Loucy (cell line): ENCODE measurements at regions not wholly inside any gene's neighbourhood (a gene's known extent, or its start where the extent isn't known, plus 50 kb on each side); places are given as distances from the start of the nearest gene placed in this dataset.

Experiments used
- H2AFZ ChIP-seq: fragments of 200-600 bp; sonication (generic); 2 replicates; pipeline ENCODE4 v1.6.0; 2016; ENCODE audit warnings: antibody characterized with exemption, mild to moderate bottlenecking, low read length, moderate library complexity
- H3F3A ChIP-seq: fragments of 200-600 bp; 2 replicates; pipeline ENCODE4 v1.6.0; 2016; ENCODE audit warnings: antibody characterized with exemption, low read depth, mild to moderate bottlenecking
- H3K27me3 ChIP-seq: fragments of 200-600 bp; sonication (generic); 2 replicates; pipeline ENCODE4 v1.6.1; 2014; ENCODE audit warnings: low read length, mild to moderate bottlenecking; ENCODE audit not compliant: insufficient read depth, poor library complexity, severe bottlenecking
- H3K36me3 ChIP-seq: fragments of 200-600 bp; sonication (generic); 2 replicates; pipeline ENCODE4 v1.6.1; 2016; ENCODE audit warnings: low read length; ENCODE audit not compliant: insufficient read depth
- H3K4me1 ChIP-seq: fragments of 200-600 bp; sonication (generic); 2 replicates; pipeline ENCODE4 v1.5.1; 2014; ENCODE audit warnings: low read length, mild to moderate bottlenecking; ENCODE audit not compliant: insufficient read depth, poor library complexity, severe bottlenecking
- H3K4me2 ChIP-seq: fragments of 200-600 bp; sonication (generic); 2 replicates; pipeline ENCODE4 v1.6.0; 2014; ENCODE audit warnings: antibody characterized with exemption, low read length, low read depth, mild to moderate bottlenecking; ENCODE audit not compliant: poor library complexity, severe bottlenecking
- H3K4me3 ChIP-seq: fragments of 200-600 bp; sonication (generic); 2 replicates; pipeline ENCODE4 v1.5.1; 2014; ENCODE audit warnings: low read length, mild to moderate bottlenecking, mixed read lengths; ENCODE audit not compliant: poor library complexity, severe bottlenecking
- H3K79me2 ChIP-seq: fragments of 200-600 bp; sonication (generic); 2 replicates; pipeline ENCODE4 v1.6.1; 2014; ENCODE audit warnings: low read length; ENCODE audit not compliant: insufficient read depth
- H3K9ac ChIP-seq: fragments of 200-600 bp; sonication (generic); 2 replicates; pipeline ENCODE4 v1.6.0; 2014; ENCODE audit warnings: mild to moderate bottlenecking, low read depth, low read length, moderate library complexity; ENCODE audit not compliant: poor library complexity, severe bottlenecking
- H3K9me2 ChIP-seq: fragments of 200-600 bp; sonication (generic); replicated peaks from 2 replicates; pipeline ENCODE4 v1.6.1; 2016; ENCODE audit warnings: low read depth, low read length, mixed read lengths
- H3K9me3 ChIP-seq: fragments of 200-600 bp; sonication (generic); 2 replicates; pipeline ENCODE4 v1.6.1; 2014; ENCODE audit warnings: mild to moderate bottlenecking, antibody characterized with exemption, low read length, low read depth; ENCODE audit not compliant: insufficient read depth
- H4K20me1 ChIP-seq: fragments of 200-600 bp; sonication (generic); 2 replicates; pipeline ENCODE4 v1.6.0; 2014; ENCODE audit warnings: antibody characterized with exemption, low read length, mild to moderate bottlenecking; ENCODE audit not compliant: insufficient read depth, poor library complexity, severe bottlenecking
- CTCF ChIP-seq: fragments of 200-600 bp; sonication (generic); conservative IDR thresholded peaks from 2 replicates; pipeline ENCODE4 v1.5.1; 2014; ENCODE audit warnings: mild to moderate bottlenecking, antibody characterized with exemption, low read length
- EZH2phosphoT487 ChIP-seq: fragments of 200-600 bp; IDR thresholded peaks from 2 replicates; pipeline ENCODE4 v1.6.1; 2018; ENCODE audit warnings: antibody characterized with exemption, mild to moderate bottlenecking, moderate library complexity, borderline replicate concordance

- H3K27me3 ChIP-seq, result no peaks in the 10 kb centered on the region
- no peak overlapping the region for H2AFZ ChIP-seq
Measured at GRCh38 chr2:144989579-144990270, 469.8 kb upstream of the ZEB2 start.

GRCh38 chr2:144988591-144988990 is 468.7 kb upstream of the ZEB2 start:
- Histone ChIP-seq H3K27me3 (no peaks in the 10 kb centered on the region), H4K20me1 (no peaks in the 10 kb centered on the region), H3K9ac (no peak overlapping the region), H3K79me2 (no peaks in the 10 kb centered on the region), H3K4me1 (peaks cover 6% of the 10 kb centered on the region), H3K36me3 (no peaks in the 10 kb centered on the region), H3F3A (no peaks in the 10 kb centered on the region), H2AFZ (no peak overlapping the region), H3K4me2 (no peak overlapping the region), H3K9me3 (no peaks in the 10 kb centered on the region), H3K4me3 (no peak overlapping the region), H3K9me2 (no peaks in the 10 kb centered on the region)
- TF ChIP-seq CTCF (no peak), EZH2phosphoT487 (no peak)

More at GRCh38 chr2:144989579-144990270, 469.8 kb upstream of the ZEB2 start:
- Histone ChIP-seq H3K79me2 (no peaks in the 10 kb centered on the region), H3K9me3 (no peaks in the 10 kb centered on the region), H4K20me1 (no peaks in the 10 kb centered on the region), H3K4me3 (no peak overlapping the region), H3F3A (no peaks in the 10 kb centered on the region), H3K9ac (no peak overlapping the region), H3K4me2 (no peak overlapping the region), H3K4me1 (peaks cover 6% of the 10 kb centered on the region), H3K9me2 (no peaks in the 10 kb centered on the region), H3K36me3 (no peaks in the 10 kb centered on the region)
- no peak for TF ChIP-seq EZH2phosphoT487
- TF ChIP-seq CTCF, result no peak

- no peaks in the 10 kb centered on the region for H3F3A ChIP-seq
- no peak overlapping the region for H3K4me2 ChIP-seq
- H3K9ac ChIP-seq, result no peak overlapping the region
- no peaks in the 10 kb centered on the region for H3K36me3 ChIP-seq
- TF ChIP-seq EZH2phosphoT487 (no peak), CTCF (no peak)
- H3K4me1 ChIP-seq, result peaks cover 6% of the 10 kb centered on the region
- H3K27me3 ChIP-seq, result no peaks in the 10 kb centered on the region
- H3K9me2 ChIP-seq, result no peaks in the 10 kb centered on the region
- no peaks in the 10 kb centered on the region for H3K79me2 ChIP-seq
- H3K4me3 ChIP-seq, result no peak overlapping the region
- no peaks in the 10 kb centered on the region for H3K9me3 ChIP-seq
- H4K20me1 ChIP-seq, result no peaks in the 10 kb centered on the region
- no peak overlapping the region for H2AFZ ChIP-seq
Measured at GRCh38 chr2:144986691-144987090, 466.8 kb upstream of the ZEB2 start.
